Activated naive CD8-positive, alpha-beta T cell (primary cell): ENCODE measurements at regions not wholly inside any gene's neighbourhood (a gene's known extent, or its start where the extent isn't known, plus 50 kb on each side); places are given as distances from the start of the nearest gene placed in this dataset.

ENCODE experiments used
- H3K27ac Mint-ChIP-seq: one replicate; pipeline ENCODE4 v1.8.0; 2021; ENCODE audit warnings: mixed read lengths
- H3K27me3 Mint-ChIP-seq: one replicate; pipeline ENCODE4 v1.8.0; 2021; ENCODE audit warnings: mixed read lengths
- H3K36me3 Mint-ChIP-seq: one replicate; pipeline ENCODE4 v1.8.0; 2021; ENCODE audit warnings: mixed read lengths
- H3K4me1 Mint-ChIP-seq: one replicate; pipeline ENCODE4 v1.8.0; 2021; ENCODE audit warnings: low read depth, mixed read lengths
- H3K4me3 Mint-ChIP-seq: one replicate; pipeline ENCODE4 v1.8.0; 2021; ENCODE audit warnings: mild to moderate bottlenecking, mixed read lengths
- H3K9me3 Mint-ChIP-seq: one replicate; pipeline ENCODE4 v1.8.0; 2021; ENCODE audit warnings: low read depth, mixed read lengths

DNA sequence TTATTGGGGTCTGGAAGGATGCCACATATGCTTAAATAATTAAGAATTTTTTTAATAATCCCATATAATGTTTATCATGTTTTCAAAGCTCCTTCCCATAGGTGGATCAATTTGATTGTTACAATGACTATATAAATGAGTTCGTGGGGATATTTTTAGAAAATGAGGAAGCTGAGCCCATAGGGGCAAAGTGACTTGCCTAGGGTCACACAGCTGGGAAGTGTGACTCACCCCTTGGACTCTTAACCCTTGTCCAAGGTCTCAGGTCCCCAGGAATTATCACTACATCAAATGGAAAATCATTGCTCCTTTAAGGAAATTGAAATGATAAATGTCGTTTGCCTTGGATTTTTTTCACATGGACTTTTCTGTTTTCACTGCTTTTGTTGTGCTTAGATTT, 161.2 kb upstream of the RGMA start:
- no peaks in the 10 kb centered on the region for H3K4me1 Mint-ChIP-seq

GRCh38 chr15:93249623-93250022, 160.6 kb upstream of the RGMA start:
- Mint-ChIP-seq H3K36me3 (no peaks in the 10 kb centered on the region), H3K4me3 (no peak overlapping the region), H3K9me3 (no peaks in the 10 kb centered on the region), H3K27ac (no peak overlapping the region), H3K27me3 (peaks cover 4% of the 10 kb centered on the region), H3K4me1 (no peaks in the 10 kb centered on the region)

More for the DNA sequence above, 161.2 kb upstream of the RGMA start:
- no peaks in the 10 kb centered on the region for H3K9me3 Mint-ChIP-seq
- no peak overlapping the region for H3K4me3 Mint-ChIP-seq
- H3K36me3 Mint-ChIP-seq, result no peaks in the 10 kb centered on the region
- no peak overlapping the region for H3K27ac Mint-ChIP-seq
- H3K27me3 Mint-ChIP-seq, result peaks cover 4% of the 10 kb centered on the region

- no peak overlapping the region for H3K27ac Mint-ChIP-seq
- no peaks in the 10 kb centered on the region for H3K9me3 Mint-ChIP-seq
- H3K4me3 Mint-ChIP-seq, result no peak overlapping the region
- H3K27me3 Mint-ChIP-seq, result peaks cover 5% of the 10 kb centered on the region
- H3K36me3 Mint-ChIP-seq, result no peaks in the 10 kb centered on the region
- H3K4me1 Mint-ChIP-seq, result no peaks in the 10 kb centered on the region
Measured at GRCh38 chr15:93247466-93248121, 158.6 kb upstream of the RGMA start.

DNA sequence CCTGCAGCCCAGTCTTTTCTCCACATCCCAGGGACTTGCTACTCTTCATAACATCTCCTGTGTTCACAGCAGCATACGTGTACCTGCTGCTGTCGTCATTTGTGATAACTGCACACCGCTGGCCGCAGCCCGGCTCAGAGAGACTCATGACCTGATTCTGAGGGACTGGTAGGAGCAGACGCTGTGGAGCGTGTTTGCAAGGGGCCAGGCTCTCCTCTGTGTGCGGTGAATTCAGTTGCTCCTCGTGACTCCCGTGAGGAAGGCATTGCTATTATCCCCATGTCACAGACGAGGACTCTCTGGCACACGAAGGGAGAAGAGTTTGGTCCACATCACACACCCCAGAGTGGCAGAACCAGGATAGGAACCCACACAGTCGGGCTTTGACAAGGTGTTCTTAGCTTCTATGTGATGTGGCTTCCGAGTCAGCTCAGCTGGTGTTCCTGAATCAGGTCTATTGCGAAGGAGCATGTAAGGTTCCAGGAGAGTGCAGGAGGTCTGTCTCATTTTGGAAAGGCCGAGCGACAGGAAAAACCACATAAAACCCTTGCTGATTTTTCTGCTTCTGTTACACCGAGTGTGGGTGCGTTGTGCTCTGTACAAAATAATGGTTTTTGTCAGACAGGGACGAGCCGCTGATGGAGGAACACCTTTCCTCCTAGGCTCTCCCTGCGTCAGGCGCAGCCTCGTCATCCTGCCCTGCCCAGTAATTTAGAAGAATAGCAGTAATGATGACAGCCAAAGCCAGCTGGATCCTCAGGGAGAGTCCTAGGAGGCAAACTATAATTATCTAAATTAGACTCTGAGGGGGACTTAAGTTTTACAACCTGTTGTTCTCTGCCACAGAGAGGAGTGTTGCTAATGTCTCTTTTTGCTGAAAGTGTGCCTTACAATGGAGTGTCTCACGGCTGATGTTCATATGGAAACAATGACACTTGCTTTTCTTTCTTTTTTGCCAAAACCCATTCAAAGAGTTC, 157.5 kb upstream of the RGMA start:
- Mint-ChIP-seq H3K36me3 (no peaks in the 10 kb centered on the region), H3K27ac (no peak overlapping the region), H3K9me3 (no peaks in the 10 kb centered on the region), H3K4me1 (no peaks in the 10 kb centered on the region), H3K27me3 (peaks cover 6% of the 10 kb centered on the region), H3K4me3 (no peak overlapping the region)

DNA sequence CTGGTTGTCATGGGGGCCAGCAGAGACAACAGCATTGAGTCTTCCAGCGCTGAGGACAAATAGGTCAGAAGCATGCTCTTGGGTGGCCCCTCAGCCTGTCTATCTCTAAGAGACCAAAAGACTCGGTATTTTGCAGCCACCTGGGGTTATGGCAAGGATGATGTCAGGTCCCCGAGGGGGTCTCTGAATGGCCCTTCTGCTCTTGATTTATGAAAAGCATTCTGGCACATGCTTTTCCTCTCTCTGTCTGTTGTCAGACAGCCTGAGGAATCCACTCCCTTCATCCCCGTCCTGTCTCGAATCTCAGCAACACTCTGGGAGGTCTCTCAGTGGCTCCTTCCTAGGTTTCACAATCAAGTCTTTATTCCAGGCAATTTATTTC, 156.6 kb upstream of the RGMA start:
- Mint-ChIP-seq H3K27me3 (peaks cover 6% of the 10 kb centered on the region), H3K36me3 (no peaks in the 10 kb centered on the region), H3K4me1 (no peaks in the 10 kb centered on the region), H3K9me3 (no peaks in the 10 kb centered on the region), H3K27ac (no peak overlapping the region), H3K4me3 (no peak overlapping the region)

- no peak overlapping the region for H3K4me3 Mint-ChIP-seq
- peaks cover 6% of the 10 kb centered on the region for H3K27me3 Mint-ChIP-seq
- no peaks in the 10 kb centered on the region for H3K4me1 Mint-ChIP-seq
- no peaks in the 10 kb centered on the region for H3K9me3 Mint-ChIP-seq
- no peak overlapping the region for H3K27ac Mint-ChIP-seq
- no peaks in the 10 kb centered on the region for H3K36me3 Mint-ChIP-seq
Measured at GRCh38 chr15:93244696-93245660, 156.0 kb upstream of the RGMA start.

DNA sequence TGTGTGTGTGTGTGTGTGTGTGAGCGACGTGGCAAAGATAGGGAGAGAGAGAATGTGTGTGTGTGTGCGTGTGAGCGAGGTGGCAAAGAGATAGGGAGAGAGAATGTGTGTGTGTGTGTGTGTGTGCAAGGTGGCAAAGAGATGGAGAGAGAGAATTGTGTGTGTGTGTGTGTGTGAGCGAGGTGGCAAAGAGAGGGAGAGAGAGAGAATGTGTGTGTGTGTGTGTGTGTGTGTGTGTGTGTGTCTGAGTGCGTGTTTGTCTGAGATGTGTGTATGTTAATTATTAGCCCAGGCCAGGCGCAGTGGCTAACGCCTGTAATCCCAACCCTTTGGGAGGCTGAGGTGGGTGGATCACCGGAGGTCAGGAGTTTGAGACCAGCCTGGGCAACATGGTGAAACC, 154.6 kb upstream of the RGMA start:
- Mint-ChIP-seq H3K36me3 (no peaks in the 10 kb centered on the region), H3K27me3 (peaks cover 6% of the 10 kb centered on the region), H3K27ac (no peak overlapping the region), H3K4me3 (no peak overlapping the region), H3K9me3 (no peaks in the 10 kb centered on the region), H3K4me1 (no peaks in the 10 kb centered on the region)

- H3K4me1 Mint-ChIP-seq, result no peaks in the 10 kb centered on the region
- peaks cover 8% of the 10 kb centered on the region for H3K27me3 Mint-ChIP-seq
- no peak overlapping the region for H3K27ac Mint-ChIP-seq
- no peaks in the 10 kb centered on the region for H3K9me3 Mint-ChIP-seq
- no peaks in the 10 kb centered on the region for H3K36me3 Mint-ChIP-seq
- H3K4me3 Mint-ChIP-seq, result no peak overlapping the region
Measured at GRCh38 chr15:93241696-93242585, 152.9 kb upstream of the RGMA start.

DNA sequence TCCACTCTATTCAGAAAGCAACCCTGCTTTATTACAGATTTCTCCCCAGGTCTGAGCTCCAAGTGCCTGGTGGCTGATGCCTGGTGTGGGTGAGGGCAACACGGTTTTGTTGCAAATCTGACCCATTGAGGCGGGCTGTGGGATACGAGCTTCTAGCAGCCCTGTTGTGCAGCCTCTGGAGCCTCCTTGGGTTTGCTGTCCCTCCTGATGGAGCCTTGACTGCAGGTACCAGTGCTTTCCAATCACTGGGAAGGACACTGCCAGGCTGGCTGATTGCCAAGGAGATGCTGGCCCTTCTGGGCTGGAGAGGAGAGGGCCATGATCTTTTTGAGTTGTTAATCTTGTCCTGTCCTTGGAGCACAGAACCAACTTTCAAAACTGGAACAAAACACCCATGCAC, 151.0 kb upstream of the RGMA start:
- no peaks in the 10 kb centered on the region for H3K4me1 Mint-ChIP-seq
- no peaks in the 10 kb centered on the region for H3K36me3 Mint-ChIP-seq
- H3K27ac Mint-ChIP-seq, result no peak overlapping the region
- H3K9me3 Mint-ChIP-seq, result no peaks in the 10 kb centered on the region
- H3K27me3 Mint-ChIP-seq, result peaks cover 11% of the 10 kb centered on the region
- H3K4me3 Mint-ChIP-seq, result no peak overlapping the region

DNA sequence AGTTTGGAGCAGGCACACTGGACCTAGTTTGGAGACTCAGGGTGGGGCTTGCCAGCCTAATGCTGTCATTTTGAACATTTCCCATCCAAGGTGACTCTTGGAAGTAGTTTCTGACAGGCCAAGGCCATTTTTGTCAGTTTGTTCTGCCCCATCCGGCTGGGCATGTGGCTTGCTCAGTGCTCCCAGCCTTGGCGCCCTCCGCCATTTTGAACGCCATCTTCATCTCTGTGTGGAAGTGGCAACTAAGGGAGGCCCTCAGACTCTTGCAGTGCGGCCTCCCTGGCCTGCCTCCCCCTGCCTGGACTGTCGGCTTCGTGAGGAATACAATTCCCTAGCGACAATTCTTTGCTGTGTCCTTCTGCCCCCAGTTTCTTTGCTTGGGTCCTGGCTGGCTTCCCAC, 150.6 kb upstream of the RGMA start:
- Mint-ChIP-seq H3K36me3 (no peaks in the 10 kb centered on the region), H3K27me3 (peaks cover 12% of the 10 kb centered on the region), H3K4me3 (no peak overlapping the region), H3K27ac (no peak overlapping the region), H3K4me1 (no peaks in the 10 kb centered on the region), H3K9me3 (no peaks in the 10 kb centered on the region)

DNA sequence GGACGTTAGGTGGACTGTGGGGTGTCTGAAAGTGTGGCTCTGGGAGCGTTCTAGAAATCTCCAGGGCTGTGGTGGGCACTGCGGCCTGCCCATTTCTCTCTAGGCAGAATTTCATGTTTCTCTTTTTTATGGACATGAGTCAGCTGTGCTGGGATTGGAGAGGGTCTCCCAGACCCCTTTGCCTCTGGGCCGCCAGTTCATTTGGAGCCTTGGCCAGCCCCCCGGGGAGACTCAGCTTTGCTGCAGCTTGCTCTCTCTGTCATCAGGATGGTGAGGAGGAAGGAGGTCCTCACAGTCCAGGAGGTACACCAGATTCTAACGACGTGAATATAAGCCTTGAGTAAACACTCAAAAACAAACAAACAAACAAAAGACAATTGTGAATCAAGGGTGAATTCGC, 149.6 kb upstream of the RGMA start:
- Mint-ChIP-seq H3K4me1 (no peaks in the 10 kb centered on the region), H3K4me3 (no peak overlapping the region), H3K9me3 (no peaks in the 10 kb centered on the region), H3K36me3 (no peaks in the 10 kb centered on the region), H3K27me3 (peaks cover 14% of the 10 kb centered on the region), H3K27ac (no peak overlapping the region)

DNA sequence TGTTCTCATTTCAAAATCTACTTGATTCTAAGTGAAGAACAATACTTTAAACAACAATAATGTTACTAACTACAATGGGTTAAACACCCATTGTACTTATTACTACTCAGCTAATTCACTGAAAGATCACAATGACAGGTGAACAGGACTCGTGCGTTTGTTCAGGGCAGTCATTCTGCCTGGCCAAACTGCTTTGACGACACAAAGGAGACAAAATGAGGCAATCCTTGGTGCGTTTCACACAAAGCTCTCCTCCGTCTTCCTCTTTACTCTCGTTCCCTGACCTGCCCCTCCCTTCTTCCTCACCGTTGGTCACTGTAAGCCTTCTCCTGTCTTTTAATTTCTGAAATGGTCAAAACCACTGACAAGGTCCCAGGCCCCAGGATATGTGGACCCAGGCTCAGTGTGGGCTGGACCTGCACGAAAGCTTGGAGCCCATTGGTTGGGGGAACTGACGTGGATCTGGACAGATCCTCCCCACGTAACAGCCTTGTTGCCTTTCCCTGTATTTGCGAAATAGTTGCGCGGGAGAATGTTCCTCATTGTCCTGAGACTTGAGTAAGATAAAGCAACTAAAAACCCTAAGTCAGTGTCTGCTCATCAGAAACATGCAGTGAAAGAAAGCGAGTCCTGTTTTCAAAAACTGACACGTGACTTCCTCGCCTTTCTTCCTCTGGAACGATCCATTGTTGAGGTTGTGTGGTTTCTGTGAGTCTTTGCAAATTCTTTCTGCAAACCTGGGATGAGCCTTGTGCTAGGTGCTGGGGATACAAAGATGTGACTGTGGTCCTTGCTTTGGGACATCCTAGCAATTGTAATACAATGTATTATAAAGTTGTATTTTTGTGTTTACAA, 147.1 kb upstream of the RGMA start:
- Mint-ChIP-seq H3K36me3 (no peaks in the 10 kb centered on the region), H3K4me1 (no peaks in the 10 kb centered on the region), H3K27ac (no peak overlapping the region), H3K27me3 (peaks cover 19% of the 10 kb centered on the region), H3K4me3 (peak overlapping the region; percentile 50), H3K9me3 (no peaks in the 10 kb centered on the region)

DNA sequence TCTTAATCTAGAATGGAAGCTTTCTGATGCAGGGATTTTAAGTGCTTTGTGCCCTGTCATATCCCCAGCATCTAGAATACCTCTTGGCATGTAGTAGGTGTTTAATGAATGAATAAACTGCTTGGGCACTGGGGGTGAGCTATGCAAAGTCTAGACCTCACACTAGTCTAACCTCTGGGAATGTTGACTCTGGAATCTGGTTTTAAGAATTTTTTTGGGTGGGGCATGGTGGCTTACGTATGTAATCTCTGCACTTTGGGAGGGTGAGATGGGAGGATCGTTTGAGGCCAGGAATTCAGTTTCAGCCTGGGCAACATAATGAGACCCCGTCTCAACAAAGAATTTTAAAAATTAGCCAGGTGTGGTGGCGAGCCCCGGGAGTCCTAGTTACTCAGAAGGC, 146.3 kb upstream of the RGMA start:
- Mint-ChIP-seq H3K27ac (no peak overlapping the region), H3K27me3 (peaks cover 19% of the 10 kb centered on the region)

More for the DNA sequence above, 146.3 kb upstream of the RGMA start:
- Mint-ChIP-seq H3K36me3 (no peaks in the 10 kb centered on the region), H3K4me1 (no peaks in the 10 kb centered on the region), H3K4me3 (no peak overlapping the region), H3K9me3 (no peaks in the 10 kb centered on the region)
